ENCODE measurements at regions not wholly inside any gene's neighbourhood (a gene's known extent, or its start where the extent isn't known, plus 50 kb on each side); places are given as distances from the start of the nearest gene placed in this dataset.

- TF ChIP-seq EZH2 (IDR thresholded peaks at IDR 0.05; ENCODE audit: low read length, missing control alignments) = no peak
- no peak for TF ChIP-seq CTCF (conservative IDR thresholded peaks at IDR 0.05 in 1 of 2, IDR thresholded peaks at IDR 0.05 in 1 of 2; ENCODE audit: low read depth in 1 of 2, low read length in 2 of 2)
Observed at GRCh38 chr15:69898243-69898642, 199.5 kb downstream of the TLE3 start.
